HG02852 (cell line): ENCODE measurements at regions not wholly inside any gene's neighbourhood (a gene's known extent, or its start where the extent isn't known, plus 50 kb on each side); places are given as distances from the start of the nearest gene placed in this dataset.

Experiments used
- ATAC-seq: cut with Tn5 transposase; IDR thresholded peaks from one replicate; pipeline ENCODE4 v1.9.1; 2021; ENCODE audit warnings: mild to moderate bottlenecking, moderate library complexity; ENCODE audit not compliant: unreplicated experiment

GRCh38 chr1:212525479-212526110 is 83.0 kb upstream of the ATF3 start:
- no peak for ATAC-seq

DNA sequence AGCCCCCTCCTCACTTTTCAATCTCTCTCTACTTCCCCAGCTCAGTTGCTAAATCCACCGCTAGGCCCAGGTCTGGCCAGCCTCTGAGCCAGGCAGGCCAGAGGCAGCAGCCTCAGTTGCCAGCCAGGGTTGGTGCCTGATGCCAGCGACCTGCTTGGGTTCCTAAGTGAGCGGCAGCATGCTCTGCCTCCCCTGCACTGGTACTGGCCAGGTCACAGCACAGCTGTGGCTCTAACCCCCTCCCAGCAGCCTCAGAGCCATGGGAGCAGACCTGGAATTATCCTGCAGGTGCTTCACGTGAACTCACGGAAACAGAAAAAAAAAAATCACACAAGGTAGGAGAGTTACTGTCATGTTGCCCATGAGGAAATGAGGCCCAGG is 82.5 kb upstream of the ATF3 start:
- ATAC-seq, result no peak

DNA sequence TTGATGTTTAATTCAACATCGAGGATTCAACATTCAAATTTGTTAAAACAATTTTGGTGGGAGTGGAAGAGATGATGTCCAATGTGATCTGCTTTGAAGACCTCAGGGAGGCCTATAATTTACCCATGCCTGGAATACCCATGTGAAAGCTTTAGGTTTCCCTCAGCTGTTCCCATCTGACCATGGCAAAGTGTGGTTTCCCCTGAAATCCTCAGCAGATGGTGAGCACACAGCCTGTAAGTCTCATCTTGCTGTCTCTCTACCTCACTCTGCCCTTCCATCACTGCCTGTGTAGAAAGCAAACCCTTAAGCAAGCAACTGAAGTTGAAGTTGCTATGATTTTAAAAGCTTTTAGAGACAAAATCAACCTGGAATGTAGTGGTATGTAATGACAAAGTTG is 80.1 kb upstream of the ATF3 start:
- ATAC-seq, result no peak

DNA sequence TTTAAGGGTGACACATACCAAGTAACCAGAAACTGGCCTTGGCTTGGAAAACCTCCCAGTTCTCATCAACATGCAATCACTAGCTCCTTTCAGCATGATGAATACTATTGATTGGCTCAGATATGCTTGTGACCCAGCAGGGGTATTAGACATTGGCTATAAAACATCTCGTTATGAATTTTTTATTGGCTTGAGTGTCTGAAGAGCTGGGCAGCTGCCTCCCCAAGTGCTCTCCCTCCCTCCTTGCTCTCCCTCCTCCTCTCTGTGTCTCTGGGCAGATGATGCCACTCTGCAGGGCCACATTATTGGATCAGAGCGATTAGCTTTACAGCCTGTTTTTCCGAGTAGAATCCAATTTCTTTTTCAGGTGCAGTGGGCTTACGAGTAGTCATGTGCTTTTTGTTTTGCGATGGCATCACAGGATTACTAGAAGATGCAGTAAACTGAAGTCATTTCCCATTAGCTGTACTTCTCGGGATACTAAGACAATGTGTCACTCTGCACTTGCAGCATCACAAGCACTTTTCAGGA is 79.3 kb upstream of the ATF3 start:
- ATAC-seq, result no peak

DNA sequence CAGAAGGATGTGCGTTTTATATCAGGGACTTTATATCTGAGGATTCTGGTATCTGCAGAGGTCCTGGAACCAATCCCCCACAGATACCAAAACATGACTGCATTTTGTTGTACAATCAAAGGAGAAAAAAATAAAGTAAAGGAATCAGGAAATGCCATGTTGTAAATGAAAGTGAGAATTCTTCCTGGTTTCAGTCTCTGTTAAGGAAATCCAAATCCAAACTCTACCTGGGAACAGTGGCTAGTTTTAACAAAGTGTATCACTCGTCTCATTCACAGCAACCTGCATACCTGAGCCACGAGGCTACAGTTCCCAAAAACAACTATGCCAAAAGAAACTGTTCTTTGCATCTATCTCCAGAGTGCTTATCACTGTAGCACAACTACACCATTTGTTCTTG is 77.3 kb upstream of the ATF3 start:
- no peak for ATAC-seq

DNA sequence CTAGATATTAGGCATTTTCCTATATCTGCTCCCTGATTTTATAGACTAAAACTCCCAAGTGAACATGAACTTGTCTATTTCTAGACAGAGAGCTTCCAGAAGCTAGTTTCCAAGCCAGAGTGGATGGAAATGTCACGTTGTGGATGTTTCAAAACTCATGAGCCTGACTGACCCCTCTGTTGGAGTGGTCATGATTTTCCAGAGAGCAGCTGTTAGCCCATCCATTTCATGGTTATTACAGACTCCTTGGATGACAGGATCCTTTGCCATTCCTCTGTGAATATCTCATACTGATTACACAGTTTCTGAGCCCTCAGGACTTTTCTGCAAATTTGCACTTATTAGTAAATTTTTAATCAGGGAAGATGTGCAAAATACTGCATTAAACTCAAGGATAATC is 76.8 kb upstream of the ATF3 start:
- no peak for ATAC-seq

- no peak for ATAC-seq
These were observed 76.0 kb upstream of the ATF3 start for GRCh38 chr1:212532469-212533147.

DNA sequence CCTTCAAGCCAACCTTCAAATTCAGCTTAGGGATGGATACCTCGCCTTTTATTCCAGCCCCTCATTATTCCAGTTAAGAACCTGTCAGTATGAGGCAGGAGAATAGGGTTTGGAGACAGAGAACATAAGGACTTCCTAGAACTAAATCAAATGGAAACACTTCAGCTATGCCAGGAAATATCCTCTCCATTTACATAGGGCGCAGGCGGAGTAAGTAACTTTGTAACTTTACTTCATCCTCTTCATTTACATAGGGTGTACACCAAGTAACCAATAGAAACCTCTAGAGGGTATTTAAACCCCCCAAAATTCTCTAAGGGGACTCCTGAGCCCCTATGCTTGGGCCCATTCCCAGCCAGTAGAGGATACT is 75.4 kb upstream of the ATF3 start:
- no peak for ATAC-seq

GRCh38 chr1:212536586-212536985 is 72.0 kb upstream of the ATF3 start:
- no peak for ATAC-seq

GRCh38 chr1:212537610-212538009 is 71.0 kb upstream of the ATF3 start:
- ATAC-seq, result no peak

DNA sequence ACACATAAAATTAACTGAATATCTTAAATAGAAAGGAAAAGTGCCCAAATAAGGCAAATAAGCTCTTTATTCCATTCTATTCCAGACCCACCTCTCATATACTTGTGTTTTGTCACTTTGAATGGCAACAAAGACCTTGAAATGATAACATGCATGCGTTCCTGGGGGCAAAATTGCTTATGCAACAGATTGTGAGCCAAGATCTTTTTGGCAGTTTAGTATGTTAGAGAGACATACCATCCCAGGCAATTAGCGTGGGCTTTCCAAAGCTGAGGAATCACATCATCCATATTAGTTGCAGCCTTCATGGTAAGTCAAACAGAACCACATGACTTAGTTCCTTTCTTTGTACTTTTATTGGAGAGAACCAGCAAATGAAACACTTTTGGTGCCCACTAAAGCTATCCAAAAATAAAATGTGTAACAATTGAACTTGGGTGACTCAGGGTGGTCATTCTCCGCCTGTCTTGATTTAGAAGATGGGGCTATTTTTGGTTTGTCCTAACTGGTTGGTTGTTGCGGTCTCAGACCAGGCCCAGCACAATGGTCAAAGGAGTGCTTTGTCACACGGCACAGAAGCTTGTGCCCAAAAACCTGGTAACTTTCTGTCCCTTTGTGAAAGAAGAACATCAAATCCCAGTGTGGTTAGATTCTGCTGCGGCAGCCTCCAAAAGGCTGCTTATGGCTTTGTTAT is 68.7 kb upstream of the ATF3 start:
- ATAC-seq, result no peak

DNA sequence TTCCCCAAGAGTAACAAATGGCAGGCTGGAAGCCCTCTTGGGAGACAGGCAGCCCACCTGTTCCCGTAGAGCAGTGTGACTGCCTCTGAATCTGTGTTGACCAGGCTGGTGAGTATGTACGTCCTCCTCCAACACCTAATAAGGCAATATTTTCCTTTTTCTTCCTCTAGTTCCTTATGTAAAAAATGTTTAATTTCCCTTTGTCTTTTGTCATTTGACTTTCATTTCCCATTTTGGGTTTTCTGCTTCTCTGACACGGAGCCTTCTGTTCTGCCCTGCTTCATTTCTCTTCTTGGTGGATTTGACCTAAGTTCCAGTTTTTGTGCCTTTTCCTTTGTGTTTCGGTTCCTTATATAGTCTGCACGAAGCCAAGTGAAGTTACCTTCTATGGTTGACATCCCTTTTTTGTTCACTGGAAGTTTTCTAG is 65.8 kb upstream of the ATF3 start:
- no peak for ATAC-seq

DNA sequence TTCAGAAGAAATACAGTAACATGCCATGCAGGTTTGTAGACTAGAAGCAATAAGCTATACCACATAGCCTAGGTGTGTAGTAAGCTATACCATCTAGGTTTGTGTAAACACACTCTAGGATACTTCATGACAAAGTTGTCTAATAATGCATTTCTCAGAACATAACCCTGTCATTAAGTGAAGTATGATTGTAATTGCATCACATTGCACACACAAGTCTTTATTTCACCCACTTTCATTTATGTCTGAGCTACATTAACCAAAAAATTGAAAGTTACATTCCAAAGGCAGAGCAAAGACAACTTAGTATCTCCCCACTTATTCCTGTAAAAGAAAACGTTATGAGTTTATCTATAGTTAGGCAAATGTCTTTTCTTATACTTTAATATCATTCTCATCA is 64.5 kb upstream of the ATF3 start:
- no peak for ATAC-seq

DNA sequence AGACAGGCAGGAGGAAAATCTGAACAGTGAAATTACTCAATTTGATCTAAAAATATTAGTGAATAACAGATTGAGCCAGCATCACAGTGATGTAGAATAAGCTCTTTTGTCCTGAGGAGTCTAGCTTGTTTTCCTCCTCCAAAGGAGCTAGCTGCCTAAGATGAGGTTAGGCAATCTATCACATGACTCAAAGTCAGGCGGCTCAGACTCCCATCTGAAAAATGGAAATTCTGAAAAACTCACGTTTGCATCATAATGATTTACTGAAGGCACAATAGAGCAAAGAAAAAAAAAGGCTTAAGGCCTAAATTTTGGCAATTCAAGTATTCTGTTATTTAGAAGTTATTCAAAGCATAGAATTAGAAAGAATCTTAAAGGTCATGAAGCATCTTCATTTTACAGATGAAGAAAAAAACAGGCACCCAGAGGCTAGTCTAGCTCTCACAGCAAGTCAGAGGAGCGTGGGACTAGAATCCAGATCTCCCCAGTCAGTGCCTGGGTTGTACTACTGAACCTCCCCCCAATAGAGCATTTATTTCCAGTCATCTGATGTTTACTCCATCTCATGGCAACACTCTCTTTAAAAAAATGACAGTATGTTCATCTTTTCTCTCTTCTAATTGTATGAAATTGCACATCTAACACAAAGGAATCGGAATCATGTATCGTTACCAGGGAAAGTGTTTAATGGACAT is 62.5 kb upstream of the ATF3 start:
- ATAC-seq, result no peak

DNA sequence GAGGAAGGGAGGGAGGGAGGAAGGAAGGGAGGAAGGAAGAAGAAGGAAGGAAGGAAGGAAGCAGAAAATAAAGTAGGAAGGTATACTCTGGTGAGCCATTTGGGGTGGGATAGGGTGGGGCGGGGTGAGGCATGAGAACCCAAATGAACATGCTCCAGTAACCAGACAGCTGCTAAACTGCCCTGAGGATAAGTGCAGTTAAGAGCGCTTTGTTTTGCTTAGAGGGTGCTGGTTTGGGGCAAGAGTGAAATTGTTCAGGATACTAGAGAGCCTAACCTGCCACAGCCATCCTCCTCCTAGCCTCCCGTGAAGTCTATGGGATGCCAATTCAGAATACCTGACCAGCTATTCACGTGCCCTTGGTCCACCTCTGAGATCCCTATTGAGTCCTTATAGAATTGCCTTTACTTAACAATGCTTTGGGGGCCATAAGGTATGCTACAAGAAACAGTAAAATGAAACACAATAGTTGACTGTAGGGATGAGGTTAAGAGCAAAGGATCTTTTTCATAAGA is 59.0 kb upstream of the ATF3 start:
- no peak for ATAC-seq

DNA sequence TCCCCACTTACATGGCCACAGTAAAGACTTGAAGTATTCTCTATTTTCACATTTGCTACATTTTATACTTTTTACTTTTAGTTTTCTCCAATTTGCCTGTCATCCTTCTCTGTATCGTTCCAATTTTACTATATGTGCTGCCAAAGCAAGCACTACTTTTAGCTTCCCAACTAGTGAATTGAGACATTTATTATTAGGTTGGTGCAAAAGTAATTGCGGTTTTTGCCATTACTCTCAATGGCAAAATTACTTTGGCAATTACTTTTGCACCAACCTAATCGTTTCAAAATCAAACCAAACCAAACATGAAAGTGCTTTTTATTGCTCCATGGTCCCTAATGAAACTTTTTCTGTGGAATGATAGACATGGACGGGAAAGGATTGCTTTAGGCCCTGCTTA is 56.6 kb upstream of the ATF3 start:
- ATAC-seq, result no peak

GRCh38 chr1:212553676-212554075 is 54.9 kb upstream of the ATF3 start:
- ATAC-seq, result no peak

DNA sequence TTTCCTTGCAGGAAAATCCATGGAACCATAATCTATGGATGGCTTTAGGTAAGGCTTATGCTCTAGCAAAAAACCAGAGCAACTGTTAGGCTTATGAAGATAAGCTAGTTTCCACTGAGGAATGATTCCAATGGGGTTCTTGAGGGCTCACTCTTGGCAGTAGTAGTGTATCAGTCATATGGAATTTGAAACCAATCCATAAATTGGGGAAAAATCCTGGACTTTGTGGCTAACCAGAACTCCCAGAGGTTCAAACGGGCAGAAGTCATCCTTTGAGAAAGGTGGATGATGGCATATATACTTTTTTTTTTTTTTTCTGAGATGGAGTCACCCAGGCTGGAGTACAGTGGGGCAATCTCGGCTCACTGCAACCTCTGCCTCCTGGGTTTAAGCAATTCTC is 54.2 kb upstream of the ATF3 start:
- ATAC-seq, result no peak

DNA sequence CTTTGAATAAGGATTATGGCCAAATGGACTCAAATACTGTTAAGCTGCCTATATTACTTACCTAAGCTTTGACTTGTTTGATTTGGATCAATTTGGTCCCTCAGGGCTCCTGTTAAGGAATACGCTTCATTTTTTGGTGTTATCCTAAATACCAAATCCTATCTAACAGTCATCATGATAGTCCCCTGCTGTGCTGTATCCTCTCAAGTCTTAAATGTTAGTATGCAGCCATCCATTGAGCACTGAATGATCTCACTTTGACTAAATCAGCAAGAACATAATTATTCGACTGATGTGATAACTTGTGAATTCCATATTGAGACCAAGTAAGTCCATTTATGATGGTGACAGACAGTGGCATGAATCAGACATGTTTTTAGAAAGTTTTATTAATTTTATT is 53.1 kb upstream of the ATF3 start:
- no peak for ATAC-seq

DNA sequence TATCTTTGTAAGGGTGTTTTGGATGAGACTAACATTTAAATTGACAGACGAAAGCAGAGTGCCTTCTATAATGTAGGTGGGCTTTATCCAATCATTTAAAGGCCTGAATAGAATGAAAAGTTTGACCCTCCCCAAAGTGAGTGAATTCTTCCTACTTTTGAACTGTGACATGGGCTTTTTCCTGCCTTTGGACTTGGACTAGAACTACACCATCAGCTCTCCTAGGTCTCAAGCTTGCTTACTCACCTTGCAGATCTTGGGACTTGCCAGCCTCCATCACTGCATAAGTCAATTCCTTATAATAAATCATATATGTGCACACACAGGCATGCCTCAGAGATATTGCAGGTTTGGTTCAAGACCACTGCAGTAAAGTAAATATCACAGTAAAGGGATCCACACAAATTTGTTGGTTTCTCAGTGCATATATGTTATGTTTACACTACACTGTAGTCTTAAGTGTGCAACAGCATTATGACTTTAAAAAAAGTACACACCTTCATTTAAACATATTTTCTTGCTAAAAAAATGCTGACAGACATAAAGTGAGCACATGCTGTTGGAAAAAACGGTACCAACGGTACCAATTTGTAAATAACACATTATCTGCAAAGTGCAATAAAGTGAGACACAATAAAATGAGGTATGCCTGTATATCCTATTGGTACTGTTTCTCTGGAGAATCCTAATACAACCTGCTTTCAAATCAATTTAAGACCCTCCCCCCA is 51.6 kb upstream of the ATF3 start:
- ATAC-seq, result no peak
